ENCODE measurements at regions not wholly inside any gene's neighbourhood (a gene's known extent, or its start where the extent isn't known, plus 50 kb on each side); places are given as distances from the start of the nearest gene placed in this dataset.
"Not testable (repeated sequence)": the region's sequence is repeated elsewhere in the genome, so short reads cannot be mapped to it uniquely, and the experiment has no call there.

- no peak for DNase-seq
These were observed 395.4 kb downstream of the ZNF804A start for GRCh38 chr2:184993746-184994145.

GRCh38 chr2:185006481-185006880 lies 408.2 kb downstream of the ZNF804A start:
- DNase-seq: no peak

- DNase-seq: no peak
These were observed 414.3 kb downstream of the ZNF804A start for GRCh38 chr2:185012643-185013042.

- no peak for DNase-seq
These were observed 415.7 kb downstream of the ZNF804A start for GRCh38 chr2:185014076-185014475.

GRCh38 chr2:185025891-185026290 lies 427.6 kb downstream of the ZNF804A start:
- DNase-seq: not testable (repeated sequence)

GRCh38 chr2:185035906-185036305 lies 437.6 kb downstream of the ZNF804A start:
- DNase-seq: no peak

GRCh38 chr2:185044323-185044874 lies 446.1 kb downstream of the ZNF804A start:
- DNase-seq: no peak

GRCh38 chr2:185050804-185051203 lies 452.5 kb downstream of the ZNF804A start:
- no peak for DNase-seq

- no peak for DNase-seq
These were observed 465.4 kb downstream of the ZNF804A start for GRCh38 chr2:185063761-185064160.

- no peak for DNase-seq
These were observed 467.8 kb downstream of the ZNF804A start for GRCh38 chr2:185066128-185066527.

- no peak for DNase-seq
These were observed 470.8 kb downstream of the ZNF804A start for GRCh38 chr2:185069107-185069506.

- no peak for DNase-seq
These were observed 475.8 kb downstream of the ZNF804A start for GRCh38 chr2:185074156-185074555.

GRCh38 chr2:185082749-185083148 lies 484.4 kb downstream of the ZNF804A start:
- DNase-seq: no peak

GRCh38 chr2:185108588-185108987 lies 510.3 kb downstream of the ZNF804A start:
- no peak for DNase-seq

- no peak for DNase-seq
These were observed 529.1 kb downstream of the ZNF804A start for GRCh38 chr2:185127412-185127811.

GRCh38 chr2:185128346-185128745 lies 530.0 kb downstream of the ZNF804A start:
- DNase-seq: no peak

- no peak for DNase-seq
These were observed 530.7 kb downstream of the ZNF804A start for GRCh38 chr2:185128996-185129395.

GRCh38 chr2:185130685-185131084 lies 532.4 kb downstream of the ZNF804A start:
- DNase-seq: no peak

GRCh38 chr2:185132501-185133041 lies 534.2 kb downstream of the ZNF804A start:
- DNase-seq: no peak

- DNase-seq: no peak
These were observed 539.4 kb downstream of the ZNF804A start for GRCh38 chr2:185137700-185138099.

- DNase-seq: no peak
These were observed 544.3 kb downstream of the ZNF804A start for GRCh38 chr2:185142677-185143076.

GRCh38 chr2:185144159-185144919 lies 546.0 kb downstream of the ZNF804A start:
- no peak for DNase-seq

GRCh38 chr2:185145316-185146121 lies 547.2 kb downstream of the ZNF804A start:
- no peak for DNase-seq

GRCh38 chr2:185147361-185147760 lies 549.0 kb downstream of the ZNF804A start:
- no peak for DNase-seq

Measured in CD4-positive, alpha-beta T cell treated with Interleukin-15 for 1 hour (primary cell).